DMS53 treated with DMSO at 0.1 percent for 48 hours (cell line): ENCODE measurements at regions not wholly inside any gene's neighbourhood (a gene's known extent, or its start where the extent isn't known, plus 50 kb on each side); places are given as distances from the start of the nearest gene placed in this dataset.
"Not testable (repeated sequence)": the region's sequence is repeated elsewhere in the genome, so short reads cannot be mapped to it uniquely, and the experiment has no call there.

ENCODE experiments used
- DNase-seq: peaks from one replicate; lab custom pipeline; 2025; ENCODE audit not compliant: unreplicated experiment; lab: John Stamatoyannopoulos, UW

GRCh38 chr1:241447031-241447644 is 72.4 kb downstream of the FH start:
- no peak for DNase-seq

- no peak for DNase-seq
Observed at GRCh38 chr1:241444836-241445235, 74.7 kb downstream of the FH start.

- no peak for DNase-seq
Observed at GRCh38 chr1:241443561-241443960, 76.0 kb downstream of the FH start.

GRCh38 chr1:241442686-241443085 is 76.9 kb downstream of the FH start:
- DNase-seq, result no peak

GRCh38 chr1:241440904-241441303 is 78.7 kb downstream of the FH start:
- no peak for DNase-seq

- DNase-seq, result not testable (repeated sequence)
Observed at GRCh38 chr1:241438686-241439085, 80.9 kb downstream of the FH start.

GRCh38 chr1:241432241-241432640 is 75.2 kb upstream of the RGS7 start:
- no peak for DNase-seq

- not testable (repeated sequence) for DNase-seq
Observed at GRCh38 chr1:241425091-241425490, 68.1 kb upstream of the RGS7 start.

- no peak for DNase-seq
Observed at GRCh38 chr1:241424480-241424971, 67.5 kb upstream of the RGS7 start.

- peak; percentile 41 for DNase-seq
Observed at GRCh38 chr1:241423541-241424479, 66.8 kb upstream of the RGS7 start.

GRCh38 chr1:241422470-241422869 is 65.5 kb upstream of the RGS7 start:
- DNase-seq, result no peak

GRCh38 chr1:241419986-241420385 is 63.0 kb upstream of the RGS7 start:
- no peak for DNase-seq

- no peak for DNase-seq
Observed at GRCh38 chr1:241417258-241417657, 60.3 kb upstream of the RGS7 start.

- no peak for DNase-seq
Observed at GRCh38 chr1:241413974-241414373, 57.0 kb upstream of the RGS7 start.

GRCh38 chr1:241413386-241413785 is 56.4 kb upstream of the RGS7 start:
- peak; percentile 51 for DNase-seq

- no peak for DNase-seq
Observed at GRCh38 chr1:241412646-241413045, 55.6 kb upstream of the RGS7 start.

- DNase-seq, result no peak
Observed at GRCh38 chr1:241411776-241412338, 54.9 kb upstream of the RGS7 start.

- DNase-seq, result no peak
Observed at GRCh38 chr1:241411056-241411775, 54.2 kb upstream of the RGS7 start.

- peak; percentile 34 for DNase-seq
Observed at GRCh38 chr1:241408170-241408569, 51.2 kb upstream of the RGS7 start.
